ENCODE measurements at regions not wholly inside any gene's neighbourhood (a gene's known extent, or its start where the extent isn't known, plus 50 kb on each side); places are given as distances from the start of the nearest gene placed in this dataset.

DNA sequence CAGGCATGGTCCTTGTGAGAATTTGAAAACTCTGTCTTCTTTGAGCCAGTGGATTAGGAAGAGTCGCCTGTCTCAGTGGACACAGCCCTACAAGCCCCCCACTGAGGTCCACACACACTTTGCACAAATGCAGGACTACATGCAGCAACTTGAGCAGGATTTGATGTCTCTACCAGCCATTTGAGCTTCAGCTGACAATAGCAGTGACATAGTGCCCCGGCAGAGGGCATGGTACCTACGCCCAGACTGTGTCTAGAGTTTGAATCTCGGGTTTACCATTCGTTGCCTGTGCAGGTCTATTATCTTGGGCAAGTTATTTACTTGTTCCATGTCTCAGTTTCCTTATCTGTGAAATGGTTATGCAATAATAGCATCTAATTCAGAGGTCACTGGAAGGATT, 580.1 kb downstream of the TFAP2B start:
- TF ChIP-seq EZH2 (IDR thresholded peaks at IDR 0.05; ENCODE audit: borderline replicate concordance, insufficient read depth, low read length, poor library complexity, severe bottlenecking) (no peak), POLR2AphosphoS5 (IDR thresholded peaks at IDR 0.05) (no peak), MXI1 (conservative IDR thresholded peaks at IDR 0.05; ENCODE audit: poor library complexity, severe bottlenecking) (no peak), SMC3 (conservative IDR thresholded peaks at IDR 0.05; ENCODE audit: poor library complexity) (no peak), RAD21 (conservative IDR thresholded peaks at IDR 0.05) (no peak)
- TF ChIP-seq, protein P1, sequence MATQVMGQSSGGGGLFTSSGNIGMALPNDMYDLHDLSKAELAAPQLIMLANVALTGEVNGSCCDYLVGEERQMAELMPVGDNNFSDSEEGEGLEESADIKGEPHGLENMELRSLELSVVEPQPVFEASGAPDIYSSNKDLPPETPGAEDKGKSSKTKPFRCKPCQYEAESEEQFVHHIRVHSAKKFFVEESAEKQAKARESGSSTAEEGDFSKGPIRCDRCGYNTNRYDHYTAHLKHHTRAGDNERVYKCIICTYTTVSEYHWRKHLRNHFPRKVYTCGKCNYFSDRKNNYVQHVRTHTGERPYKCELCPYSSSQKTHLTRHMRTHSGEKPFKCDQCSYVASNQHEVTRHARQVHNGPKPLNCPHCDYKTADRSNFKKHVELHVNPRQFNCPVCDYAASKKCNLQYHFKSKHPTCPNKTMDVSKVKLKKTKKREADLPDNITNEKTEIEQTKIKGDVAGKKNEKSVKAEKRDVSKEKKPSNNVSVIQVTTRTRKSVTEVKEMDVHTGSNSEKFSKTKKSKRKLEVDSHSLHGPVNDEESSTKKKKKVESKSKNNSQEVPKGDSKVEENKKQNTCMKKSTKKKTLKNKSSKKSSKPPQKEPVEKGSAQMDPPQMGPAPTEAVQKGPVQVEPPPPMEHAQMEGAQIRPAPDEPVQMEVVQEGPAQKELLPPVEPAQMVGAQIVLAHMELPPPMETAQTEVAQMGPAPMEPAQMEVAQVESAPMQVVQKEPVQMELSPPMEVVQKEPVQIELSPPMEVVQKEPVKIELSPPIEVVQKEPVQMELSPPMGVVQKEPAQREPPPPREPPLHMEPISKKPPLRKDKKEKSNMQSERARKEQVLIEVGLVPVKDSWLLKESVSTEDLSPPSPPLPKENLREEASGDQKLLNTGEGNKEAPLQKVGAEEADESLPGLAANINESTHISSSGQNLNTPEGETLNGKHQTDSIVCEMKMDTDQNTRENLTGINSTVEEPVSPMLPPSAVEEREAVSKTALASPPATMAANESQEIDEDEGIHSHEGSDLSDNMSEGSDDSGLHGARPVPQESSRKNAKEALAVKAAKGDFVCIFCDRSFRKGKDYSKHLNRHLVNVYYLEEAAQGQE (IDR thresholded peaks at IDR 0.05; ENCODE audit: borderline replicate concordance): no peak
- TF ChIP-seq, protein P2, sequence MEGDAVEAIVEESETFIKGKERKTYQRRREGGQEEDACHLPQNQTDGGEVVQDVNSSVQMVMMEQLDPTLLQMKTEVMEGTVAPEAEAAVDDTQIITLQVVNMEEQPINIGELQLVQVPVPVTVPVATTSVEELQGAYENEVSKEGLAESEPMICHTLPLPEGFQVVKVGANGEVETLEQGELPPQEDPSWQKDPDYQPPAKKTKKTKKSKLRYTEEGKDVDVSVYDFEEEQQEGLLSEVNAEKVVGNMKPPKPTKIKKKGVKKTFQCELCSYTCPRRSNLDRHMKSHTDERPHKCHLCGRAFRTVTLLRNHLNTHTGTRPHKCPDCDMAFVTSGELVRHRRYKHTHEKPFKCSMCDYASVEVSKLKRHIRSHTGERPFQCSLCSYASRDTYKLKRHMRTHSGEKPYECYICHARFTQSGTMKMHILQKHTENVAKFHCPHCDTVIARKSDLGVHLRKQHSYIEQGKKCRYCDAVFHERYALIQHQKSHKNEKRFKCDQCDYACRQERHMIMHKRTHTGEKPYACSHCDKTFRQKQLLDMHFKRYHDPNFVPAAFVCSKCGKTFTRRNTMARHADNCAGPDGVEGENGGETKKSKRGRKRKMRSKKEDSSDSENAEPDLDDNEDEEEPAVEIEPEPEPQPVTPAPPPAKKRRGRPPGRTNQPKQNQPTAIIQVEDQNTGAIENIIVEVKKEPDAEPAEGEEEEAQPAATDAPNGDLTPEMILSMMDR (IDR thresholded peaks at IDR 0.05; ENCODE audit: poor library complexity, severe bottlenecking): no peak
- Histone ChIP-seq H2AFZ (ENCODE audit: low read depth, low read length) (no peak overlapping the region), H3K36me3 (ENCODE audit: insufficient read depth, low read length) (no peaks in the 10 kb centered on the region), H3K9me2 (ENCODE audit: insufficient read depth, low read length) (no peaks in the 10 kb centered on the region), H3K4me2 (ENCODE audit: low read length) (no peak overlapping the region), H3K79me2 (replicated peaks; ENCODE audit: insufficient read depth, low read length) (no peaks in the 10 kb centered on the region), H3F3A (ENCODE audit: insufficient read depth, low read length, poor library complexity, severe bottlenecking) (no peaks in the 10 kb centered on the region), H3K9ac (ENCODE audit: low read length) (no peak overlapping the region), H3K4me3 (ENCODE audit: low read length) (no peak overlapping the region), H3K27ac (ENCODE audit: low read length) (no peak overlapping the region), H4K20me1 (ENCODE audit: insufficient read depth) (no peaks in the 10 kb centered on the region), H3K9me3 (ENCODE audit: low read length) (no peaks in the 10 kb centered on the region), H3K27me3 (ENCODE audit: insufficient read depth, low read depth, low read length) (no peaks in the 10 kb centered on the region)

DNA sequence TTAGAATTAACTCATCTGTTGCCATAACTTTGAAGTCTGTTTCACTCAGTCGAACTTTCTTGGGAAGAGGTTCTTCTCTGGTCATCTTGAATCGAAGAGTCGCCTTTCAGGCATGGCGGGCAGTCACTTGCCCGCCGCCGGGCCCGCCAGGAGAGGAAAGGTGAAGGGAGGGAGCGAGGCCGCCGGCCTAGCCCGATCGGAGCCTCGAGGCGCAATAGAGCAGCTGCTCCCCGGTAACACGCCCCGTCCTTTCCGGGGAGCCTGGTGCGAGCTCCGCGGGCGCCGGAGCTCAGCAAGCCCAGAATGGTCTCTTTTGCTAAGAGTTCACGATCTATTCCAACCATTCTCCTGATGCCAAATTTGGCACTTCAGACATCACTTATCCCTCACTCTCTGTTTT, 591.8 kb downstream of the TFAP2B start:
- H3K27me3 ChIP-seq (ENCODE audit: insufficient read depth, low read depth, low read length): no peaks in the 10 kb centered on the region
- no peaks in the 10 kb centered on the region for H3K79me2 ChIP-seq (replicated peaks; ENCODE audit: insufficient read depth, low read length)
- H3K27ac ChIP-seq (ENCODE audit: low read length): no peak overlapping the region
- no peak overlapping the region for H3K4me3 ChIP-seq (ENCODE audit: low read length)
- no peak overlapping the region for H3K9ac ChIP-seq (ENCODE audit: low read length)
- H3K36me3 ChIP-seq (ENCODE audit: insufficient read depth, low read length): no peaks in the 10 kb centered on the region
- H3F3A ChIP-seq (ENCODE audit: insufficient read depth, low read length, poor library complexity, severe bottlenecking): no peaks in the 10 kb centered on the region
- TF ChIP-seq POLR2AphosphoS5 (IDR thresholded peaks at IDR 0.05): no peak
- TF ChIP-seq TAF1 (IDR thresholded peaks at IDR 0.05; ENCODE audit: low read depth): no peak
- TF ChIP-seq SMC3 (conservative IDR thresholded peaks at IDR 0.05; ENCODE audit: poor library complexity): no peak
- no peak for TF ChIP-seq EP300 (conservative IDR thresholded peaks at IDR 0.05; ENCODE audit: poor library complexity, severe bottlenecking)
- TF ChIP-seq, protein P2 (IDR thresholded peaks at IDR 0.05; ENCODE audit: poor library complexity, severe bottlenecking): no peak
- H4K20me1 ChIP-seq (ENCODE audit: insufficient read depth): no peaks in the 10 kb centered on the region
- H2AFZ ChIP-seq (ENCODE audit: low read depth, low read length): no peak overlapping the region
- no peak overlapping the region for H3K4me2 ChIP-seq (ENCODE audit: low read length)
- H3K9me3 ChIP-seq (ENCODE audit: low read length): no peaks in the 10 kb centered on the region
- no peaks in the 10 kb centered on the region for H3K9me2 ChIP-seq (ENCODE audit: insufficient read depth, low read length)

All from neural cell (in vitro differentiated cells).